IMR-90 (cell line): ENCODE measurements at regions not wholly inside any gene's neighbourhood (a gene's known extent, or its start where the extent isn't known, plus 50 kb on each side); places are given as distances from the start of the nearest gene placed in this dataset.
A peak's percentile ranks its signal among the peaks of the same experiment; 100 is the strongest.

Source experiments
- ATAC-seq: fragments of 200-7000 bp; cut with Tn5 transposase; 2 replicates; pipeline ENCODE4 v1.9.1; 2020; ENCODE audit warnings: low read depth, mild to moderate bottlenecking, moderate library complexity
- BruUV-seq: library from RNA; stranded (reverse); fragments of 400-500 nt; replicated peaks from 2 replicates; lab custom pipeline; 2021; lab: Mats Ljungman, UMichigan
- CTCF ChIA-PET: fragments of 300-600 bp; formaldehyde crosslinking; extraction: SDS; loops from one replicate; lab custom pipeline; 2021; ENCODE audit warnings: antibody characterized with exemption; lab: Yijun Ruan, JAX
- POLR2A ChIA-PET: fragments of 300-600 bp; sonication (Branson Sonifier 250); formaldehyde crosslinking; loops from one replicate; lab custom pipeline; 2022; ENCODE audit warnings: antibody characterized with exemption; ENCODE audit not compliant: unreplicated experiment; lab: Charles Lee
- DNase-seq: peaks from one replicate; pipeline ENCODE4 v3.0.0; 2013
- H2AFZ ChIP-seq: replicated peaks from 2 replicates; pipeline ENCODE3; 2013; ENCODE audit warnings: low read length, mild to moderate bottlenecking; ENCODE audit not compliant: poor library complexity
- H2AK5ac ChIP-seq: 2 replicates; pipeline ENCODE4 v1.6.1; 2013; ENCODE audit warnings: low read depth, low read length, inconsistent platforms
- H2AK9ac ChIP-seq: replicated peaks from 2 replicates; pipeline ENCODE3; 2013; ENCODE audit warnings: mild to moderate bottlenecking, low read depth, low read length, moderate library complexity; ENCODE audit not compliant: poor library complexity
- H2BK120ac ChIP-seq: 2 replicates; pipeline ENCODE4 v1.6.1; 2013; ENCODE audit warnings: low read depth, low read length, inconsistent platforms
- H2BK15ac ChIP-seq: 3 replicates; pipeline ENCODE4 v1.6.1; 2013; ENCODE audit warnings: low read depth, low read length, inconsistent platforms
- H2BK20ac ChIP-seq: 2 replicates; pipeline ENCODE4 v1.6.1; 2013; ENCODE audit warnings: low read depth, mild to moderate bottlenecking, inconsistent platforms, low read length, moderate library complexity
- H2BK5ac ChIP-seq: 2 replicates; pipeline ENCODE4 v1.6.1; 2013; ENCODE audit warnings: mild to moderate bottlenecking, low read depth, low read length, inconsistent platforms; ENCODE audit not compliant: poor library complexity, severe bottlenecking
- H3K14ac ChIP-seq: replicated peaks from 2 replicates; pipeline ENCODE4 v1.6.1; 2013; ENCODE audit warnings: low read depth, low read length, inconsistent platforms
- H3K18ac ChIP-seq: 2 replicates; pipeline ENCODE4 v1.6.1; 2013; ENCODE audit warnings: low read depth, low read length, control low read depth
- H3K23ac ChIP-seq: 2 replicates; pipeline ENCODE4 v1.6.1; 2013; ENCODE audit warnings: low read depth, low read length, inconsistent platforms
- H3K27ac ChIP-seq: 2 replicates; pipeline ENCODE4 v1.5.1; 2013; ENCODE audit warnings: mild to moderate bottlenecking, control low read depth, low read length; ENCODE audit not compliant: insufficient read depth
- H3K27me3 ChIP-seq: 2 replicates; pipeline ENCODE4 v1.6.1; 2013; ENCODE audit warnings: low read length; ENCODE audit not compliant: control insufficient read depth, insufficient read depth
- H3K36me3 ChIP-seq: 2 replicates; pipeline ENCODE4 v1.6.1; 2013; ENCODE audit warnings: low read length, mixed read lengths; ENCODE audit not compliant: control insufficient read depth, insufficient read depth
- H3K4ac ChIP-seq: 2 replicates; pipeline ENCODE4 v1.6.1; 2013; ENCODE audit warnings: low read depth, low read length, inconsistent platforms
- H3K4me1 ChIP-seq: 2 replicates; pipeline ENCODE4 v1.6.1; 2013; ENCODE audit warnings: low read length, mixed read lengths; ENCODE audit not compliant: control insufficient read depth, insufficient read depth
- H3K4me2 ChIP-seq: 2 replicates; pipeline ENCODE4 v1.6.1; 2013; ENCODE audit warnings: low read depth, mild to moderate bottlenecking, control low read depth, low read length, moderate library complexity
- H3K4me3 ChIP-seq: 2 replicates; pipeline ENCODE4 v1.5.1; 2013; ENCODE audit warnings: low read depth, mild to moderate bottlenecking, control low read depth, low read length, moderate library complexity; ENCODE audit not compliant: insufficient read depth
- H3K56ac ChIP-seq: 2 replicates; pipeline ENCODE4 v1.6.1; 2013; ENCODE audit warnings: low read length, inconsistent platforms; ENCODE audit not compliant: insufficient read depth; ENCODE audit errors: extremely low read depth
- H3K79me1 ChIP-seq, 2 experiments: 2 replicates each; pipeline ENCODE4 v1.6.1; 2013; ENCODE audit warnings: low read length in 2 of 2, inconsistent platforms in 1 of 2, low read depth in 1 of 2
- H3K9ac ChIP-seq: 2 replicates; pipeline ENCODE4 v1.6.1; 2013; ENCODE audit warnings: low read depth, low read length, control low read depth
- H3K9me1 ChIP-seq: 2 replicates; pipeline ENCODE4 v1.6.1; 2013; ENCODE audit warnings: low read length, inconsistent platforms; ENCODE audit not compliant: insufficient read depth
- H3K9me3 ChIP-seq: 2 replicates; pipeline ENCODE4 v1.6.1; 2013; ENCODE audit warnings: low read length; ENCODE audit not compliant: control insufficient read depth, insufficient read depth
- H4K20me1 ChIP-seq: 2 replicates; pipeline ENCODE4 v1.6.1; 2013; ENCODE audit warnings: low read length, inconsistent platforms; ENCODE audit not compliant: insufficient read depth
- H4K5ac ChIP-seq: 2 replicates; pipeline ENCODE4 v1.6.1; 2013; ENCODE audit warnings: mild to moderate bottlenecking, low read depth, low read length, control low read depth
- H4K8ac ChIP-seq, 2 experiments: 2 replicates each; pipeline ENCODE4 v1.6.1; 2013; ENCODE audit warnings: low read depth in 2 of 2, low read length in 2 of 2, control low read depth in 1 of 2, inconsistent platforms in 1 of 2
- H4K91ac ChIP-seq: 2 replicates; pipeline ENCODE4 v1.6.1; 2013; ENCODE audit warnings: low read depth, low read length, inconsistent platforms; ENCODE audit not compliant: insufficient read depth
- MAFK ChIP-seq: IDR thresholded peaks from 2 replicates; pipeline ENCODE4 v1.6.1; 2012; ENCODE audit warnings: low read depth, low read length, improper control_type of control experiment
- RAD21 ChIP-seq: IDR thresholded peaks from 2 replicates; pipeline ENCODE4 v1.6.1; 2012; ENCODE audit warnings: low read length, improper control_type of control experiment
- WGBS, 2 experiments: methylation state at CpG; one replicate each; pipeline versions ENCODE4 v1.1.5 to v1.1.7; 2013; ENCODE audit warnings: missing lambda C conversion rate in 2 of 2; ENCODE audit not compliant: insufficient read length in 1 of 2; ENCODE audit errors: extremely low coverage in 2 of 2; 5-methylcytosine and 5-hydroxymethylcytosine counted together
- dilution Hi-C: fragments of 300-500 bp; cut with HindIII; formaldehyde crosslinking; loops from one replicate; pipeline ENCODE4 v1.14.3; 2018; ENCODE audit warnings: low sequenced_read_pairs; ENCODE audit not compliant: unreplicated experiment
- in situ Hi-C: fragments of 300-500 bp; cut with MboI; formaldehyde crosslinking; loops from 3 replicates; pipeline ENCODE4 v1.14.3; 2019; ENCODE audit warnings: low sequenced_read_pairs, inconsistent platforms, mixed read lengths
- intact Hi-C: fragments of 100-400 bp; cut with micrococcal nuclease; formaldehyde crosslinking; loops from 2 replicates; pipeline ENCODE4 v1.10.0; 2022

DNA sequence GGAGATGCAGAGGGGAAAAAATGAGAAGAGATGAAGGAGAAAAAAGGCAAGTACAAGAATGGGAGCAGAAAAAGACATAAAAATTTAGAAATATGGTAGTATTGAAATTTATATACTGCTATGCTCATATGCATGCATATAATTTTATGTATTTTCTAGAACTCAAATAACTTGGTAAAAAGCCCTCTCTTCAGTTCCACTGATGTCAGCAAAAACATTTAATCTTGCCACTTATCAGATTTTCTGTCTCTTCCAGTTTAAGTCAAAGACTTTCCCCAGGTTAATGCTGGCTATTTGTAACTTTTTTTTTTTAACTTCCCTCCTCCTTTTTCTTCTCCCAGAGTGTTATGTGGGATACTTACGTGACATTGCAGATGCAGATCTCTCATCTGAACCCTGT, 617.5 kb upstream of the CPEB2 start:
- H3K9me3 ChIP-seq: no peaks in the 10 kb centered on the region
- H2BK5ac ChIP-seq: no peak overlapping the region
- no peak overlapping the region for H3K4me3 ChIP-seq
- no peak overlapping the region for H3K56ac ChIP-seq
- no peak overlapping the region for H3K23ac ChIP-seq
- in situ Hi-C loops (no loop called here), intact Hi-C loops (no loop called here), dilution Hi-C loops (no loop called here)
- H2AK5ac ChIP-seq: no peak overlapping the region
- H3K18ac ChIP-seq: no peak overlapping the region
- TF ChIP-seq MAFK (peak; percentile 55), RAD21 (no peak)
- no peak overlapping the region for H2BK15ac ChIP-seq
- no peaks in the 10 kb centered on the region for H3K4me1 ChIP-seq
- H2BK120ac ChIP-seq: no peak overlapping the region
- H2AK9ac ChIP-seq: no peak overlapping the region
- no peak overlapping the region for H3K9ac ChIP-seq
- H3K79me1 ChIP-seq: no peaks in the 10 kb centered on the region
- H2BK20ac ChIP-seq: no peak overlapping the region
- no peaks in the 10 kb centered on the region for H3K36me3 ChIP-seq
- H4K20me1 ChIP-seq: no peaks in the 10 kb centered on the region
- no peak for ATAC-seq
- no peak overlapping the region for H3K14ac ChIP-seq
- no peak overlapping the region for H4K5ac ChIP-seq
- no peak overlapping the region for H2AFZ ChIP-seq
- H4K91ac ChIP-seq: no peak overlapping the region
- no peak for DNase-seq
- ChIA-PET POLR2A (no interaction called here), CTCF (no interaction called here)
- H3K4me2 ChIP-seq: no peak overlapping the region
- no CpG with 5 or more reads among the region's 1 CpG for WGBS, 2 experiments
- no peak overlapping the region for H4K8ac ChIP-seq
- no peaks in the 10 kb centered on the region for H3K9me1 ChIP-seq
- H3K27me3 ChIP-seq: no peaks in the 10 kb centered on the region
- H3K4ac ChIP-seq: no peak overlapping the region
- H3K27ac ChIP-seq: no peak overlapping the region
- no TSS peak for BruUV-seq
